ENCODE measurements at regions not wholly inside any gene's neighbourhood (a gene's known extent, or its start where the extent isn't known, plus 50 kb on each side); places are given as distances from the start of the nearest gene placed in this dataset.
"Not testable (repeated sequence)": the region's sequence is repeated elsewhere in the genome, so short reads cannot be mapped to it uniquely, and the experiment has no call there.

GRCh38 chr5:82639393-82640144 lies 361.4 kb upstream of the RPS23 start:
- no peaks in the 10 kb centered on the region for H3K27me3 ChIP-seq
- no peak for DNase-seq
- peaks cover 13% of the 10 kb centered on the region for H3K4me1 ChIP-seq
- no peak overlapping the region for H3K4me3 ChIP-seq (ENCODE audit: low read depth, low read length)
- no peak for TF ChIP-seq CTCF (IDR thresholded peaks at IDR 0.05; ENCODE audit: low read depth, low read length)
- H3K9me3 ChIP-seq: no peaks in the 10 kb centered on the region
- no peaks in the 10 kb centered on the region for H3K36me3 ChIP-seq

- TF ChIP-seq CTCF (IDR thresholded peaks at IDR 0.05; ENCODE audit: low read depth, low read length): no peak
- no peaks in the 10 kb centered on the region for H3K27me3 ChIP-seq
- H3K4me3 ChIP-seq (ENCODE audit: low read depth, low read length): no peak overlapping the region
- H3K4me1 ChIP-seq: peaks cover 13% of the 10 kb centered on the region
- no peaks in the 10 kb centered on the region for H3K9me3 ChIP-seq
- H3K36me3 ChIP-seq: no peaks in the 10 kb centered on the region
- DNase-seq: no peak
These were observed 358.4 kb upstream of the RPS23 start for GRCh38 chr5:82636591-82636990.

GRCh38 chr5:82635561-82636288 lies 357.6 kb upstream of the RPS23 start:
- Histone ChIP-seq H3K4me1 (peaks cover 8% of the 10 kb centered on the region), H3K27me3 (no peaks in the 10 kb centered on the region), H3K4me3 (ENCODE audit: low read depth, low read length) (no peak overlapping the region), H3K36me3 (no peaks in the 10 kb centered on the region), H3K9me3 (no peaks in the 10 kb centered on the region)
- no peak for DNase-seq
- TF ChIP-seq CTCF (IDR thresholded peaks at IDR 0.05; ENCODE audit: low read depth, low read length): no peak

- DNase-seq: no peak
- Histone ChIP-seq H3K4me1 (no peaks in the 10 kb centered on the region), H3K36me3 (no peaks in the 10 kb centered on the region), H3K9me3 (no peaks in the 10 kb centered on the region), H3K27me3 (no peaks in the 10 kb centered on the region), H3K4me3 (ENCODE audit: low read depth, low read length) (no peak overlapping the region)
- TF ChIP-seq CTCF (IDR thresholded peaks at IDR 0.05; ENCODE audit: low read depth, low read length): no peak
These were observed 350.3 kb upstream of the RPS23 start for GRCh38 chr5:82628364-82628910.

GRCh38 chr5:82626905-82627591 lies 348.9 kb upstream of the RPS23 start:
- DNase-seq; H3K9me3 ChIP-seq; H3K36me3 ChIP-seq; H3K27me3 ChIP-seq; H3K4me3 ChIP-seq (ENCODE audit: low read depth, low read length); H3K4me1 ChIP-seq: not testable (repeated sequence)

- not testable (repeated sequence) for H3K4me1 ChIP-seq; H3K36me3 ChIP-seq; DNase-seq; H3K27me3 ChIP-seq; H3K9me3 ChIP-seq; H3K4me3 ChIP-seq (ENCODE audit: low read depth, low read length)
These were observed 347.9 kb upstream of the RPS23 start for GRCh38 chr5:82626012-82626411.

All from BE2C (cell line).